ENCODE measurements at regions not wholly inside any gene's neighbourhood (a gene's known extent, or its start where the extent isn't known, plus 50 kb on each side); places are given as distances from the start of the nearest gene placed in this dataset.

DNA sequence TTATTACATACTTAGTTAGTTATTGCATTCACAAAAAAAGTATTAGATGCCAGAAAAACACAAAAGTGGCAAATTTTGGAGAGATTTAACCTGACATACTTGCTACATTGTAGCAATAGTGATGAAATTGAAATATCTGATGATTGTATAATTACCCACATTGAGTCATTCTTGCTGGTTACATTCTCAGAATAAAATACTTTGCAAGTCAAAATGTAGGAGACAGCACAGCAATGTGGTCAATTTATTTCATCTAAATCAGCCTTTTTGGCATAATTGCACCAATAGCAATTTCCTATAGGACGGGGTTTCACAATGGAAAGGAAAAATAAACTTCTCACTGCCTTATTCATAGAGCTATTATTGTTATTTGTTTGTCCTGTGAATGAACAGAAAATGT is 125.0 kb upstream of the ETV6 start:
- Histone ChIP-seq H2AFZ (replicated peaks; ENCODE audit: low read length, poor library complexity) (no peak overlapping the region), H3K36me3 (ENCODE audit: control insufficient read depth, insufficient read depth, low read length) (no peaks in the 10 kb centered on the region), H3K27ac (ENCODE audit: insufficient read depth, low read length) (no peak overlapping the region), H2AK5ac (ENCODE audit: low read depth, low read length) (no peak overlapping the region), H3K9ac (ENCODE audit: low read depth, low read length) (no peak overlapping the region), H3K79me1 (ENCODE audit: low read depth in 1 of 2, low read length in 2 of 2) (no peaks in the 10 kb centered on the region), H2AK9ac (replicated peaks; ENCODE audit: low read depth, low read length, poor library complexity) (no peak overlapping the region), H3K4me3 (ENCODE audit: insufficient read depth, low read depth, low read length) (no peak overlapping the region), H4K8ac (ENCODE audit: low read depth in 2 of 2, low read length in 2 of 2) (no peak overlapping the region), H3K18ac (ENCODE audit: low read depth, low read length) (no peak overlapping the region), H3K23ac (ENCODE audit: low read depth, low read length) (no peak overlapping the region), H3K14ac (replicated peaks; ENCODE audit: low read depth, low read length) (no peak overlapping the region), H2BK20ac (ENCODE audit: low read depth, low read length) (no peak overlapping the region), H3K27me3 (ENCODE audit: control insufficient read depth, insufficient read depth, low read length) (no peaks in the 10 kb centered on the region), H3K9me3 (ENCODE audit: control insufficient read depth, insufficient read depth, low read length) (no peaks in the 10 kb centered on the region), H3K4me1 (ENCODE audit: control insufficient read depth, insufficient read depth, low read length) (no peaks in the 10 kb centered on the region), H3K4ac (ENCODE audit: low read depth, low read length) (no peak overlapping the region), H4K91ac (ENCODE audit: insufficient read depth, low read depth, low read length) (no peak overlapping the region), H4K20me1 (ENCODE audit: insufficient read depth, low read length) (no peaks in the 10 kb centered on the region), H2BK120ac (ENCODE audit: low read depth, low read length) (no peak overlapping the region), H3K4me2 (ENCODE audit: low read depth, low read length) (no peak overlapping the region), H3K56ac (ENCODE audit: extremely low read depth, insufficient read depth, low read length) (no peak overlapping the region), H4K5ac (ENCODE audit: low read depth, low read length) (no peak overlapping the region), H2BK5ac (ENCODE audit: low read depth, low read length, poor library complexity, severe bottlenecking) (no peak overlapping the region), H2BK15ac (ENCODE audit: low read depth, low read length) (no peak overlapping the region), H3K9me1 (ENCODE audit: insufficient read depth, low read length) (no peaks in the 10 kb centered on the region)
- TF ChIP-seq MAFK (IDR thresholded peaks at IDR 0.05; ENCODE audit: low read depth, low read length) (no peak), CEBPB (IDR thresholded peaks at IDR 0.05; ENCODE audit: low read depth, low read length) (no peak), NFE2L2 (IDR thresholded peaks at IDR 0.05; ENCODE audit: low read depth, low read length) (no peak), SMC3 (IDR thresholded peaks at IDR 0.05; ENCODE audit: low read depth, low read length) (no peak), BHLHE40 (IDR thresholded peaks at IDR 0.05; ENCODE audit: low read depth, low read length) (no peak), FOS (IDR thresholded peaks at IDR 0.05; ENCODE audit: low read depth, low read length) (no peak), MAZ (IDR thresholded peaks at IDR 0.05; ENCODE audit: borderline replicate concordance, low read depth, low read length) (no peak), RCOR1 (IDR thresholded peaks at IDR 0.05; ENCODE audit: insufficient replicate concordance, low read length) (no peak), POLR2A (IDR thresholded peaks at IDR 0.05; ENCODE audit: low read depth, low read length) (no peak), CHD1 (IDR thresholded peaks at IDR 0.05; ENCODE audit: low read depth, low read length) (no peak), MXI1 (IDR thresholded peaks at IDR 0.05; ENCODE audit: borderline replicate concordance, low read depth, low read length) (no peak)
- TF ChIP-seq, protein P1, sequence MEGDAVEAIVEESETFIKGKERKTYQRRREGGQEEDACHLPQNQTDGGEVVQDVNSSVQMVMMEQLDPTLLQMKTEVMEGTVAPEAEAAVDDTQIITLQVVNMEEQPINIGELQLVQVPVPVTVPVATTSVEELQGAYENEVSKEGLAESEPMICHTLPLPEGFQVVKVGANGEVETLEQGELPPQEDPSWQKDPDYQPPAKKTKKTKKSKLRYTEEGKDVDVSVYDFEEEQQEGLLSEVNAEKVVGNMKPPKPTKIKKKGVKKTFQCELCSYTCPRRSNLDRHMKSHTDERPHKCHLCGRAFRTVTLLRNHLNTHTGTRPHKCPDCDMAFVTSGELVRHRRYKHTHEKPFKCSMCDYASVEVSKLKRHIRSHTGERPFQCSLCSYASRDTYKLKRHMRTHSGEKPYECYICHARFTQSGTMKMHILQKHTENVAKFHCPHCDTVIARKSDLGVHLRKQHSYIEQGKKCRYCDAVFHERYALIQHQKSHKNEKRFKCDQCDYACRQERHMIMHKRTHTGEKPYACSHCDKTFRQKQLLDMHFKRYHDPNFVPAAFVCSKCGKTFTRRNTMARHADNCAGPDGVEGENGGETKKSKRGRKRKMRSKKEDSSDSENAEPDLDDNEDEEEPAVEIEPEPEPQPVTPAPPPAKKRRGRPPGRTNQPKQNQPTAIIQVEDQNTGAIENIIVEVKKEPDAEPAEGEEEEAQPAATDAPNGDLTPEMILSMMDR (conservative IDR thresholded peaks at IDR 0.05; ENCODE audit: low read depth, low read length), result no peak
- TF ChIP-seq, protein P2, sequence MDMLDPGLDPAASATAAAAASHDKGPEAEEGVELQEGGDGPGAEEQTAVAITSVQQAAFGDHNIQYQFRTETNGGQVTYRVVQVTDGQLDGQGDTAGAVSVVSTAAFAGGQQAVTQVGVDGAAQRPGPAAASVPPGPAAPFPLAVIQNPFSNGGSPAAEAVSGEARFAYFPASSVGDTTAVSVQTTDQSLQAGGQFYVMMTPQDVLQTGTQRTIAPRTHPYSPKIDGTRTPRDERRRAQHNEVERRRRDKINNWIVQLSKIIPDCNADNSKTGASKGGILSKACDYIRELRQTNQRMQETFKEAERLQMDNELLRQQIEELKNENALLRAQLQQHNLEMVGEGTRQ (IDR thresholded peaks at IDR 0.05; ENCODE audit: low read depth, low read length), result no peak
- TF ChIP-seq, protein P3, sequence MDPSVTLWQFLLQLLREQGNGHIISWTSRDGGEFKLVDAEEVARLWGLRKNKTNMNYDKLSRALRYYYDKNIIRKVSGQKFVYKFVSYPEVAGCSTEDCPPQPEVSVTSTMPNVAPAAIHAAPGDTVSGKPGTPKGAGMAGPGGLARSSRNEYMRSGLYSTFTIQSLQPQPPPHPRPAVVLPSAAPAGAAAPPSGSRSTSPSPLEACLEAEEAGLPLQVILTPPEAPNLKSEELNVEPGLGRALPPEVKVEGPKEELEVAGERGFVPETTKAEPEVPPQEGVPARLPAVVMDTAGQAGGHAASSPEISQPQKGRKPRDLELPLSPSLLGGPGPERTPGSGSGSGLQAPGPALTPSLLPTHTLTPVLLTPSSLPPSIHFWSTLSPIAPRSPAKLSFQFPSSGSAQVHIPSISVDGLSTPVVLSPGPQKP (IDR thresholded peaks at IDR 0.05; ENCODE audit: borderline replicate concordance, low read depth, low read length), result no peak
- POLR2A ChIA-PET (ENCODE audit: unreplicated experiment), result no interaction called here
- ATAC-seq (ENCODE audit: low read depth) (no peak), DNase-seq (no peak)
- BruUV-seq (replicated peaks), result no TSS peak
- dilution Hi-C loops (cut with HindIII; ENCODE audit: low sequenced_read_pairs, unreplicated experiment) (no loop called here), intact Hi-C loops (cut with micrococcal nuclease) (no loop called here), in situ Hi-C loops (cut with MboI; ENCODE audit: low sequenced_read_pairs) (no loop called here)
- CTCF ChIA-PET, result no interaction called here
- no CpG with 5 or more reads among the region's 1 CpG for WGBS, 2 experiments (ENCODE audit: extremely low coverage in 2 of 2, insufficient read length in 1 of 2)
